Heart left ventricle (tissue), 13 donors: ENCODE measurements at regions not wholly inside any gene's neighbourhood (a gene's known extent, or its start where the extent isn't known, plus 50 kb on each side); places are given as distances from the start of the nearest gene placed in this dataset.

Source experiments
- CTCF ChIP-seq, 12 donors: fragments of 200-600 bp; sonication (generic) in 4 of 12; IDR thresholded peaks; one replicate each; pipeline versions ENCODE4 v1.5.0 to v1.8.0; 2018 to 2022; ENCODE audit warnings: antibody characterized with exemption in 12 of 12, mild to moderate bottlenecking in 5 of 12
- POLR2A ChIP-seq, 2 donors: fragments of 450-650 bp; IDR thresholded peaks; one replicate each; pipeline ENCODE4 v1.6.1; 2017; ENCODE audit warnings: antibody characterized with exemption in 2 of 2, mild to moderate bottlenecking in 2 of 2, moderate library complexity in 2 of 2
- donor health status: ischemic (EF 13 %, LVEDD 7.1; RV severe dilation, severe dysfunction).
- donor health status: DM: no; HTN: yes; CAD: no.
- donor health status: DM: no; HTN: no; CAD: no.
- donor health status: ischemic (EF 25% LVEDD 6.9; RV normal size, moderate dysfunction).
- donor health status: ischemic (EF 25% LVEDD 5.7; RV mildly dilated, moderate dysfunction).
- donor health status: ischemic (EF 35%, LVEDD 5.7; RV mildly dilated, moderate dysfunction).
- donor health status: nonischemic (EF 11% LVEDD 7.7; RV severe dilation, severe dysfunction).
- donor health status: DM: yes; HTN: yes; CAD: no.
- donor health status: PGD.
- donor health status: ischemic (EF 29% LVEDD 5.4; RV normal size, mild dysfunction).
- donor health status: nonischemic (EF 23%, LVEDD 6.1; RV moderate dilation, normal function).

- no peak for TF ChIP-seq POLR2A (IDR thresholded peaks at IDR 0.05)
- no peak for TF ChIP-seq CTCF (IDR thresholded peaks at IDR 0.05)
Measured at GRCh38 chr3:14311729-14312128, 90.7 kb upstream of the SLC6A6 start.
